GM13976 (cell line): ENCODE measurements at regions not wholly inside any gene's neighbourhood (a gene's known extent, or its start where the extent isn't known, plus 50 kb on each side); places are given as distances from the start of the nearest gene placed in this dataset.

ENCODE experiments used
- DNase-seq: peaks from one replicate; pipeline ENCODE4 v3.0.0; 2012; ENCODE audit warnings: low spot score
- CTCF ChIP-seq: IDR thresholded peaks from 2 replicates; pipeline ENCODE4 v1.5.1; 2012; ENCODE audit warnings: borderline replicate concordance, mild to moderate bottlenecking; ENCODE audit not compliant: insufficient read depth; ENCODE audit errors: extremely low read depth, missing control alignments, control extremely low read depth
- in situ Hi-C: fragments of 300-500 bp; cut with MboI; formaldehyde crosslinking; loops from one replicate; pipeline ENCODE4 v1.12.0; 2022; ENCODE audit warnings: low sequenced_read_pairs, mixed read lengths, inconsistent platforms; ENCODE audit not compliant: unreplicated experiment

DNA sequence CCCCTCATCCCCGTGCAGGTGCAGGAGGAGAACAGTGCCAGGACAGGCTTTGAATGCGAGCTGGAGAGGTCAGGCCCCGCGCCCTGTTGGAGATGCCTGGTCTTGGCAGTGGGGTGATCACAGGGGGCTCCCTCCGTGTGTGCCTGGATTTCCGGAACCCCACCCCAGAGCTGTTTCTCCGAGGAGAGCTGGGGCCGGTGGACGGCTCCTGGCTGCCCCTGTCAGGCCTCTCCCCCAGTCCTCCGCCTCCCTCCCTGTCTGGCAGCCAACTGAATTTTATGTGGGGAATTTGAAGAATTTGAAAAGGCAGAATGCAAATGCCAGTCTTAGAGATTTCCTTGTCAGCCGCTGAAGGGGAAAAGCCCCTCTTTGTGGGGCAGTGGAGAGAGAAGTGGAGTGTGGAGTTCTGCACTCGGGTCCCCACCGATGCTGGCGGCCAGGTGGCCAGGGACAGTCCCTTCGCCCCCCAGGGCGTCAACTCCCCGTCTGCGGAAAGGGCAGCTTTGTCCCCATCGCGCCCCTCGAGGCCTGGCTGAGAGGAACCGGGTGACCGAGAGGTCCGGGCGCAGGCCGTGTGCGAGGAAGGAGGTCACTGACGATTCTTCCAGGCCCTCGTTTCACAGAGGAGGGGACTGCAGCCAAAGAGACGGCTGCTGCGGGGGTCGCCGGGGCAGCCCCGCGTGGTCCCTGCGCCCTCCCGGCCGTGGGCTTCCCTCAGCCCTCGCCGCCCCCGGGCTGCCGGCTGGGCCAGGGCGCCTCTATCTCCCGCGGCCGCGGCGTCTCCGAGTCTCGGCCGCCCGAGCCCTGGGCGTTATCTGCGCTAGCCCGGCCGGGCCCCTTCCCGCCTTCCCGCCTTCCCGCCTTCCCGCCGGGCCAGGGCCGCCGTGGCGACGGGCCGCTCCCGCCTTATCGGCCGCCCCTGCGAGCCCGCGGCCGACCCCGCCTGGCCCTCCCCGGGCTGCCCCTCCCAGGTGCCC is 56.0 kb upstream of the LCTL start:
- in situ Hi-C loops = no loop called here
- DNase-seq = no peak
- TF ChIP-seq CTCF = no peak

GRCh38 chr15:66622591-66623022 is 56.8 kb upstream of the LCTL start:
- no peak for TF ChIP-seq CTCF
- in situ Hi-C loops = no loop called here
- DNase-seq = no peak

DNA sequence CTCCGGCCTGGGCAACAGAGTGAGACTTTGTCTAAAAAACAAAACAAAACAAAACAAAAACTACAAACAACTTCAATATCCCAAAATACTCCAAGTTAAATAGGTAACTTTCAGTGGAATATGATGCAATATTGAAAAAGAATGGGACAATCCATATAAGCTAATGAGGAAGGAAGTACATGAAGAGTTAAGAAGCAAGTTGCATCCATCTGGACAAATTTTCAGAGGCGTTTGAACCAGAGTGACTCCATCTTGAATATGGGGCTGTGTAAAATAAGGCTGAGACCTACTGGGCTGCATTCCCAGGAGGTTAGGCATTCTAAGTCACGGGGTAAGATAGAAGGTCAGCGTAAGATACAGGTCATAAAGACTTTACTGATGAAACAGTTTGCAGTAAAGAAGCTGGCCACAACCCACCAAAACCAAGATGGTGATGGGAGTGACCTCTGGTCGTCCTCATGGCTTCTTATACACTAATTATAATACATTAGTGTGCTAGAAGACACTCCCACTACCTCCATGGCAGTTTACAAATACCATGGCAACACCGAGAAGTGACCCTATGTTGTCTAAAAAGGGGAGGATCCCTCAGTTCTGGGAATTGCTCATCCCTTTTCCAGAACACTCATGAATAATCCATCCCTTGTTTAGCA is 58.1 kb upstream of the LCTL start:
- in situ Hi-C loops = no loop called here
- no peak for DNase-seq
- no peak for TF ChIP-seq CTCF

DNA sequence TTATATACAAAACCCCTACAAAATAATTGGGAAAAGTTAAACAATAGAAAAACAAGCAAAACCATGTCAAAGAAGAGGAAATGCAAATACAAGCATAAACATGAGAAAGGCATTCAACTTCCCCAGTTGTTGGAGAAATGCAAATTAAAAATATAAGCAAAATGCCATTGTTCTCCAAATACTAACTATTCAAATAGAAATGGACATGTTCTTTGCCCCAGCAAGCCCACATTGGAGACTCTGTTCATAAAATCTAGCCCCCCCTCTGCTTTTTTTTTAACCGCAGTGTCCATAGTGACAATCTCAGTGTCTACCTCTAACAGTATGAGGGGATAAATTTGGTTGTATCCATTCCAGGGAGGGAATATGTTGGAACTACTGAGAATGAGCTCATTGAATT is 59.7 kb upstream of the LCTL start:
- in situ Hi-C loops = no loop called here
- TF ChIP-seq CTCF = no peak
- DNase-seq = no peak

DNA sequence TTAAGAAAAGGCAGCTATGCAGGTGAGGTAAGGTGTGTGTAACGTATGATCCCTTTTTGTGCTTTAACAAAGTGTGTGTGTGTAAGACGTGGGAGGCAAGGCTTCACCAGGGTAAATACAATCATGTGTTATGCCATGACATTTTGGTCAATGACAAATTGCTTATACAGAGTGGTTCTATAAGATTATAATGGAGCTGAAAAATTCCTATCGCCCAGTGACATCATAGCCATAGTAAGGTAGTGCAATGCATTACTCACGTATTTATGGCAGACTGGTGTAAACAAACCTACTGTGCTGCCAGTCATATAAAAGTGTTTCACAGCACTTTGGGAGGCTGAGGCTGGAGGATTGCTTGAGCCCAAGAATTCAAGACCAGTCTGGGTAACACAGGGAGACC is 60.2 kb upstream of the LCTL start:
- in situ Hi-C loops = no loop called here
- no peak for DNase-seq
- TF ChIP-seq CTCF = no peak

- DNase-seq = no peak
- TF ChIP-seq CTCF = no peak
- in situ Hi-C loops = no loop called here
These were observed 63.4 kb upstream of the LCTL start for GRCh38 chr15:66628976-66629723.
